Nephron (organoid): ENCODE measurements at regions not wholly inside any gene's neighbourhood (a gene's known extent, or its start where the extent isn't known, plus 50 kb on each side); places are given as distances from the start of the nearest gene placed in this dataset.

Experiments
- H3K27ac Mint-ChIP-seq, 3 experiments: 2 replicates each; pipeline ENCODE4 v1.8.0; 2020; ENCODE audit warnings: mixed read lengths in 3 of 3, mild to moderate bottlenecking in 2 of 3, moderate library complexity in 1 of 3
- H3K27me3 Mint-ChIP-seq: 2 replicates; pipeline ENCODE4 v1.8.0; 2021; ENCODE audit warnings: low read depth, mild to moderate bottlenecking, moderate library complexity, mixed read lengths
- H3K36me3 Mint-ChIP-seq: 2 replicates; pipeline ENCODE4 v1.8.0; 2020; ENCODE audit warnings: low read depth, mixed read lengths
- H3K4me1 Mint-ChIP-seq: 2 replicates; pipeline ENCODE4 v1.8.0; 2020; ENCODE audit warnings: mixed read lengths
- H3K4me3 Mint-ChIP-seq, 3 experiments: 2 replicates each; pipeline ENCODE4 v1.8.0; 2020; ENCODE audit warnings: mild to moderate bottlenecking in 3 of 3, mixed read lengths in 3 of 3, moderate library complexity in 2 of 3
- H3K9me3 Mint-ChIP-seq: 2 replicates; pipeline ENCODE4 v1.8.0; 2020; ENCODE audit warnings: mixed read lengths
- CTCF ChIP-seq, 3 experiments: fragments of 200-600 bp; sonication (generic); IDR thresholded peaks; one replicate each; pipeline ENCODE4 v1.5.0; 2021; ENCODE audit warnings: antibody characterized with exemption in 3 of 3; ENCODE audit not compliant: unreplicated experiment in 3 of 3

GRCh38 chr1:238343852-238344251 is 453.1 kb upstream of the ZP4 start:
- Mint-ChIP-seq H3K4me3 (no peak overlapping the region), H3K9me3 (no peaks in the 10 kb centered on the region), H3K36me3 (no peaks in the 10 kb centered on the region), H3K27ac (no peak overlapping the region), H3K4me1 (no peaks in the 10 kb centered on the region), H3K27me3 (no peaks in the 10 kb centered on the region)
- TF ChIP-seq CTCF (IDR thresholded peaks at IDR 0.05; ENCODE audit: unreplicated experiment in 3 of 3), result no peak

- Mint-ChIP-seq H3K27ac (no peak overlapping the region), H3K27me3 (no peaks in the 10 kb centered on the region), H3K4me1 (no peaks in the 10 kb centered on the region), H3K4me3 (no peak overlapping the region), H3K9me3 (peaks cover 4% of the 10 kb centered on the region), H3K36me3 (no peaks in the 10 kb centered on the region)
- no peak for TF ChIP-seq CTCF (IDR thresholded peaks at IDR 0.05; ENCODE audit: unreplicated experiment in 3 of 3)
Measured at GRCh38 chr1:238341395-238341794, 450.7 kb upstream of the ZP4 start.

- Mint-ChIP-seq H3K4me1 (no peaks in the 10 kb centered on the region), H3K9me3 (peaks cover 4% of the 10 kb centered on the region), H3K36me3 (no peaks in the 10 kb centered on the region), H3K27ac (no peak overlapping the region), H3K27me3 (no peaks in the 10 kb centered on the region), H3K4me3 (no peak overlapping the region)
- TF ChIP-seq CTCF (IDR thresholded peaks at IDR 0.05; ENCODE audit: unreplicated experiment in 3 of 3), result no peak
Measured at GRCh38 chr1:238340989-238341388, 450.3 kb upstream of the ZP4 start.

GRCh38 chr1:238336531-238336930 is 445.8 kb upstream of the ZP4 start:
- no peaks in the 10 kb centered on the region for H3K4me1 Mint-ChIP-seq
- no peaks in the 10 kb centered on the region for H3K36me3 Mint-ChIP-seq
- H3K4me3 Mint-ChIP-seq, result no peak overlapping the region
- H3K27me3 Mint-ChIP-seq, result no peaks in the 10 kb centered on the region
- no peak overlapping the region for H3K27ac Mint-ChIP-seq
- H3K9me3 Mint-ChIP-seq, result peaks cover 4% of the 10 kb centered on the region
- TF ChIP-seq CTCF (IDR thresholded peaks at IDR 0.05; ENCODE audit: unreplicated experiment in 3 of 3), result no peak

GRCh38 chr1:238334170-238334569 is 443.4 kb upstream of the ZP4 start:
- Mint-ChIP-seq H3K36me3 (no peaks in the 10 kb centered on the region), H3K4me1 (no peaks in the 10 kb centered on the region), H3K27me3 (no peaks in the 10 kb centered on the region), H3K4me3 (no peak overlapping the region), H3K27ac (no peak overlapping the region), H3K9me3 (peaks cover 4% of the 10 kb centered on the region)
- no peak for TF ChIP-seq CTCF (IDR thresholded peaks at IDR 0.05; ENCODE audit: unreplicated experiment in 3 of 3)

GRCh38 chr1:238331557-238331956 is 440.8 kb upstream of the ZP4 start:
- no peak for TF ChIP-seq CTCF (IDR thresholded peaks at IDR 0.05; ENCODE audit: unreplicated experiment in 3 of 3)
- H3K4me3 Mint-ChIP-seq, result no peak overlapping the region
- H3K36me3 Mint-ChIP-seq, result no peaks in the 10 kb centered on the region
- H3K4me1 Mint-ChIP-seq, result no peaks in the 10 kb centered on the region
- H3K27me3 Mint-ChIP-seq, result no peaks in the 10 kb centered on the region
- no peak overlapping the region for H3K27ac Mint-ChIP-seq
- peaks cover 3% of the 10 kb centered on the region for H3K9me3 Mint-ChIP-seq
